ENCODE measurements at regions not wholly inside any gene's neighbourhood (a gene's known extent, or its start where the extent isn't known, plus 50 kb on each side); places are given as distances from the start of the nearest gene placed in this dataset.
A peak's percentile ranks its signal among the peaks of the same experiment; 100 is the strongest.
"Not testable (repeated sequence)": the region's sequence is repeated elsewhere in the genome, so short reads cannot be mapped to it uniquely, and the experiment has no call there.

DNA sequence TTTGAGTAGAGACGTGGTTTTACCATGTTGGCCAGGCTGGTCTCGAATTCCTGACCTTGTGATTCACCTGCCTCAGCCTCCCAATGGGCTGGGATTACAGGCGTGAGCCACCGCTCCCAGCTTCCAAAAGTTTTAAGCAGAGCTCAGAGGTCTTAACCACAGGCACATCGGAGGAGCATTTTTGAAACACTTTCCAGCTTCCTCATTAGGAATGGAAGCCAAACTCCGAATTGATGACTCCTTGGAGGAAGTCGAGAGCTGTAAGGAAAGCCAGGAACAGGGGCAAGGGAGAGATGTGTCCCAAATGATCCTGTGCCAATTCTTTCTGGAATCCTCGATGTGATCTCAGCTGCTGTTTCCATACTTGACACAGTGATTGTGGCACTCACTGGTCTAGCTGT, 56.2 kb upstream of the CCZ1B start:
- H3K9me3 ChIP-seq (ENCODE audit: insufficient read depth, low read length); H2AFZ ChIP-seq (ENCODE audit: low read depth, low read length); H4K20me1 ChIP-seq (ENCODE audit: insufficient read depth, low read length); H3K9ac ChIP-seq (ENCODE audit: low read length); H3K4me3 ChIP-seq (ENCODE audit: low read length); H3K79me2 ChIP-seq (ENCODE audit: low read length); H3K4me1 ChIP-seq (ENCODE audit: low read length); H3K36me3 ChIP-seq (replicated peaks; ENCODE audit: low read depth, low read length); H3K4me2 ChIP-seq (ENCODE audit: low read length); H3K27ac ChIP-seq (ENCODE audit: low read length); H3K27me3 ChIP-seq (ENCODE audit: low read depth, low read length): not testable (repeated sequence)

GRCh38 chr7:6883756-6884155, 57.7 kb upstream of the CCZ1B start:
- not testable (repeated sequence) for H3K9ac ChIP-seq (ENCODE audit: low read length); H3K27ac ChIP-seq (ENCODE audit: low read length); H3K79me2 ChIP-seq (ENCODE audit: low read length); H3K36me3 ChIP-seq (replicated peaks; ENCODE audit: low read depth, low read length); H3K27me3 ChIP-seq (ENCODE audit: low read depth, low read length); H4K20me1 ChIP-seq (ENCODE audit: insufficient read depth, low read length); H3K4me1 ChIP-seq (ENCODE audit: low read length); H3K9me3 ChIP-seq (ENCODE audit: insufficient read depth, low read length); H2AFZ ChIP-seq (ENCODE audit: low read depth, low read length); H3K4me3 ChIP-seq (ENCODE audit: low read length); H3K4me2 ChIP-seq (ENCODE audit: low read length)

GRCh38 chr7:6886198-6886597, 60.1 kb upstream of the CCZ1B start:
- no peaks in the 10 kb centered on the region for H4K20me1 ChIP-seq (ENCODE audit: insufficient read depth, low read length)
- no peak overlapping the region for H3K9ac ChIP-seq (ENCODE audit: low read length)
- no peak overlapping the region for H3K4me2 ChIP-seq (ENCODE audit: low read length)
- H2AFZ ChIP-seq (ENCODE audit: low read depth, low read length), result no peak overlapping the region
- H3K36me3 ChIP-seq (replicated peaks; ENCODE audit: low read depth, low read length), result no peaks in the 10 kb centered on the region
- H3K4me1 ChIP-seq (ENCODE audit: low read length), result no peaks in the 10 kb centered on the region
- no peaks in the 10 kb centered on the region for H3K79me2 ChIP-seq (ENCODE audit: low read length)
- no peaks in the 10 kb centered on the region for H3K27me3 ChIP-seq (ENCODE audit: low read depth, low read length)
- TF ChIP-seq, protein P1, sequence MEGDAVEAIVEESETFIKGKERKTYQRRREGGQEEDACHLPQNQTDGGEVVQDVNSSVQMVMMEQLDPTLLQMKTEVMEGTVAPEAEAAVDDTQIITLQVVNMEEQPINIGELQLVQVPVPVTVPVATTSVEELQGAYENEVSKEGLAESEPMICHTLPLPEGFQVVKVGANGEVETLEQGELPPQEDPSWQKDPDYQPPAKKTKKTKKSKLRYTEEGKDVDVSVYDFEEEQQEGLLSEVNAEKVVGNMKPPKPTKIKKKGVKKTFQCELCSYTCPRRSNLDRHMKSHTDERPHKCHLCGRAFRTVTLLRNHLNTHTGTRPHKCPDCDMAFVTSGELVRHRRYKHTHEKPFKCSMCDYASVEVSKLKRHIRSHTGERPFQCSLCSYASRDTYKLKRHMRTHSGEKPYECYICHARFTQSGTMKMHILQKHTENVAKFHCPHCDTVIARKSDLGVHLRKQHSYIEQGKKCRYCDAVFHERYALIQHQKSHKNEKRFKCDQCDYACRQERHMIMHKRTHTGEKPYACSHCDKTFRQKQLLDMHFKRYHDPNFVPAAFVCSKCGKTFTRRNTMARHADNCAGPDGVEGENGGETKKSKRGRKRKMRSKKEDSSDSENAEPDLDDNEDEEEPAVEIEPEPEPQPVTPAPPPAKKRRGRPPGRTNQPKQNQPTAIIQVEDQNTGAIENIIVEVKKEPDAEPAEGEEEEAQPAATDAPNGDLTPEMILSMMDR (IDR thresholded peaks at IDR 0.05; ENCODE audit: low read depth, low read length), result no peak
- no peak for TF ChIP-seq EZH2phosphoT487 (IDR thresholded peaks at IDR 0.05; ENCODE audit: low read depth)
- no peak overlapping the region for H3K4me3 ChIP-seq (ENCODE audit: low read length)
- no peak overlapping the region for H3K27ac ChIP-seq (ENCODE audit: low read length)
- H3K9me3 ChIP-seq (ENCODE audit: insufficient read depth, low read length), result no peaks in the 10 kb centered on the region

DNA sequence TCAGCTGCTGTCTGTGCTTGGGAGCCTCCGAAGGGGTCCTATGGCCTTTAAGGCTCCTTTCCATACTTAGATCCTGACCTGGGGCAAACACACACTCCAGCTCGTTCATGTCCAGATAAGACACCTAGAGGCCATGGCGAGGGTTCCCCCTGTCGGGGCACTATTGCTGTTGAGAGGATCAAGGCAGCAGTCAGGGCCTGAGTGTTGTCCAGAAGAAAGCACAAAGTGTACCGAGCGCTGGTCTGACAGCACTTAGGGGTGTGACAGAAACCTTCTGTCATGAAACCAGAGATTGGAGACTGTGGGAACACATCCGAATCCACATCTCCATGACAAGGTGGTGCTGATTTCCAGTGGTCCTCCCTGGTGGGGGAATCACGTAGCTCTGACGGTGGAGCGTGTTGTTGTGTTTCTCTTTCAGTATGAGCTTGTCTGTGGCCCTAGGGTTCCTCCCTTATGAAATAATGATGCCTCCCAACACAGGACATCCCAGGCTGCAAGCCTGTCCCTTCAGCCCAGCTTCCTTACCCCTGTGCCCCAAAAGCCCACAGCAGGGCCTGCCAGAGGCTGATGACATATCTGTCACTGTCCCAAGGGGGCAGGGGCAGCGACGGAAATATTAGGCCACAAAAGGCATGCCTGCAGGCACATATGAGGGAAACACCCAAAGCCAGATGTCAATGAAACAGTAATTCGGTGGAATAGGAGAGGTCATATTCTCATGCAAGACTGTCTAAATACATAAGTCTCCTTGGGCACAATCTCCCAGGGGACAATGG, 62.4 kb upstream of the CCZ1B start:
- not testable (repeated sequence) for H2AFZ ChIP-seq (ENCODE audit: low read depth, low read length); H3K4me3 ChIP-seq (ENCODE audit: low read length); H3K27me3 ChIP-seq (ENCODE audit: low read depth, low read length); H4K20me1 ChIP-seq (ENCODE audit: insufficient read depth, low read length); H3K9me3 ChIP-seq (ENCODE audit: insufficient read depth, low read length); H3K4me1 ChIP-seq (ENCODE audit: low read length); H3K36me3 ChIP-seq (replicated peaks; ENCODE audit: low read depth, low read length); H3K9ac ChIP-seq (ENCODE audit: low read length); H3K27ac ChIP-seq (ENCODE audit: low read length); H3K79me2 ChIP-seq (ENCODE audit: low read length); H3K4me2 ChIP-seq (ENCODE audit: low read length)

DNA sequence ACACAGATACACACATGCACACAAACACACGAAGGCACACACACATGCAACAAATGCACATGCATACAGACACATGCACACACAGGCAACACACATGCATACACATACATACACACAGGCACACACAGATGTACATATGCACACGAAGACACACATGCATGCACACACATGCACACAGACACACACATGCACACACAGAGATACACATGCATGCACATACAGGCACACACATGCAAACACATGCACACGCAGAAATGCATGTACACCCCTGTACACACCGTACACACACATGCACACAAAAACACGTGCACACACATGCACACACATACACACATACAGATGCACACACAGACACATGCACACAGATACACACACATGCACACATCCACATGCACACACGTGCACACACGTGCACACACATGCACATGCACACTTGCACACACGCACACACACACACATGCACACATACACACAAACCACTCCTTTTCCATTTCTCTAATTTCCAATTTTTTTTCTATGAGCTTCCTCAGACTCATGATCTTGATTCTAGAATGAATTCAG, 63.3 kb upstream of the CCZ1B start:
- no peak overlapping the region for H3K4me2 ChIP-seq (ENCODE audit: low read length)
- H4K20me1 ChIP-seq (ENCODE audit: insufficient read depth, low read length), result no peaks in the 10 kb centered on the region
- no peak overlapping the region for H3K27ac ChIP-seq (ENCODE audit: low read length)
- H3K27me3 ChIP-seq (ENCODE audit: low read depth, low read length), result no peaks in the 10 kb centered on the region
- no peak overlapping the region for H2AFZ ChIP-seq (ENCODE audit: low read depth, low read length)
- TF ChIP-seq, protein P1 (IDR thresholded peaks at IDR 0.05; ENCODE audit: low read depth, low read length), result no peak
- TF ChIP-seq EZH2phosphoT487 (IDR thresholded peaks at IDR 0.05; ENCODE audit: low read depth), result no peak
- H3K9ac ChIP-seq (ENCODE audit: low read length), result no peak overlapping the region
- H3K4me1 ChIP-seq (ENCODE audit: low read length), result no peaks in the 10 kb centered on the region
- no peaks in the 10 kb centered on the region for H3K36me3 ChIP-seq (replicated peaks; ENCODE audit: low read depth, low read length)
- H3K4me3 ChIP-seq (ENCODE audit: low read length), result no peak overlapping the region
- no peaks in the 10 kb centered on the region for H3K79me2 ChIP-seq (ENCODE audit: low read length)
- H3K9me3 ChIP-seq (ENCODE audit: insufficient read depth, low read length), result no peaks in the 10 kb centered on the region

DNA sequence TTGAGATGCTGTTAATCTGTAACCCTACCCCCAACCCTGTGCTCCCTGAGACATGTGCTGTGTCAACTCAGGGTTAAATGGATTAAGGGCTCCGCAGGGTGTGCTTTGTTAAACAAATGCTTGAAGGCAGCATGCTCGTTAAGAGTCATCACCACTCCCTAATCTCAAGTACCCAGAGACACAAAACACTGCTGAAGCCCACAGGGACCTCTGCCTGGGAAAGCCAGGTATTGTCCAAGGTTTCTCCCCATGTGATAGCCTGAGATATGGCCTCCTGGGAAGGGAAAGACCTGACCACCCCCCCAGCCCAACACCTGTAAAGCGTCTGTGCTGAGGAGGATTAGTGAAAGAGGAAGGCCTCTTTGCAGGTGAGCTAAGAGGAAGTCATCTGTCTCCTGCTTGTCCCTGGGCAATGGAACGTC, 76.0 kb upstream of the CCZ1B start:
- H3K4me2 ChIP-seq (ENCODE audit: low read length), result peak overlapping the region; percentile 26
- not testable (repeated sequence) for H3K27me3 ChIP-seq (ENCODE audit: low read depth, low read length); H3K79me2 ChIP-seq (ENCODE audit: low read length); H2AFZ ChIP-seq (ENCODE audit: low read depth, low read length); H4K20me1 ChIP-seq (ENCODE audit: insufficient read depth, low read length); H3K9me3 ChIP-seq (ENCODE audit: insufficient read depth, low read length); H3K4me3 ChIP-seq (ENCODE audit: low read length); H3K27ac ChIP-seq (ENCODE audit: low read length); H3K36me3 ChIP-seq (replicated peaks; ENCODE audit: low read depth, low read length); H3K9ac ChIP-seq (ENCODE audit: low read length)
- peaks cover 12% of the 10 kb centered on the region for H3K4me1 ChIP-seq (ENCODE audit: low read length)

DNA sequence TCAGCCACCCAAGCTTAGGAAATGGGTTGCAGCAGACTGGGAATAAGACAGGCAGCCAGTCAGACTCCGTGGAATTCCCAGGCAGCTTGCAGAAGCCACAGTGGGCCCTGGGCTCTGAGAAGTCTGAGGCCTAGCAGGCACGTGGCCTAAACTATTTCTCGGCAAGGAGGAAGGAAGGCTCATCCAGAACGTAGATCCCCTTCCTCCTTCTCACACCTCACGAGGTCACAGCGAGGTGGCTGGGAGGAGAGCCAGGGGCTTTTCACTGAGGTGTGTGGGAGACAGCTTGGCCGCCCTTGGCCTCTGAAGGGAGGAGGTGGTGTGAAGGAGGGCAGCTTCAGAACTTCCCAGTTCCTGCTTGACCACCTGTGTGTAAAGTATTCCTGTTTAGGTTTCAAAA, 77.2 kb upstream of the CCZ1B start:
- H3K27me3 ChIP-seq (ENCODE audit: low read depth, low read length), result not testable (repeated sequence)
- peaks cover 12% of the 10 kb centered on the region for H3K4me1 ChIP-seq (ENCODE audit: low read length)

GRCh38 chr7:6903792-6904191, 77.7 kb upstream of the CCZ1B start:
- not testable (repeated sequence) for H3K9ac ChIP-seq (ENCODE audit: low read length); H3K4me3 ChIP-seq (ENCODE audit: low read length); H2AFZ ChIP-seq (ENCODE audit: low read depth, low read length)

More for the DNA sequence above, 77.2 kb upstream of the CCZ1B start:
- H3K36me3 ChIP-seq (replicated peaks; ENCODE audit: low read depth, low read length); H3K9ac ChIP-seq (ENCODE audit: low read length); H2AFZ ChIP-seq (ENCODE audit: low read depth, low read length); H3K27ac ChIP-seq (ENCODE audit: low read length); H4K20me1 ChIP-seq (ENCODE audit: insufficient read depth, low read length); H3K79me2 ChIP-seq (ENCODE audit: low read length); H3K4me2 ChIP-seq (ENCODE audit: low read length); H3K9me3 ChIP-seq (ENCODE audit: insufficient read depth, low read length); H3K4me3 ChIP-seq (ENCODE audit: low read length): not testable (repeated sequence)

More at GRCh38 chr7:6903792-6904191, 77.7 kb upstream of the CCZ1B start:
- not testable (repeated sequence) for H4K20me1 ChIP-seq (ENCODE audit: insufficient read depth, low read length); H3K27me3 ChIP-seq (ENCODE audit: low read depth, low read length); H3K9me3 ChIP-seq (ENCODE audit: insufficient read depth, low read length); H3K79me2 ChIP-seq (ENCODE audit: low read length); H3K27ac ChIP-seq (ENCODE audit: low read length); H3K36me3 ChIP-seq (replicated peaks; ENCODE audit: low read depth, low read length); H3K4me2 ChIP-seq (ENCODE audit: low read length)
- peaks cover 12% of the 10 kb centered on the region for H3K4me1 ChIP-seq (ENCODE audit: low read length)

All from OCI-LY3 (cell line).